ENCODE measurements at regions not wholly inside any gene's neighbourhood (a gene's known extent, or its start where the extent isn't known, plus 50 kb on each side); places are given as distances from the start of the nearest gene placed in this dataset.
"Not testable (repeated sequence)": the region's sequence is repeated elsewhere in the genome, so short reads cannot be mapped to it uniquely, and the experiment has no call there.

DNA sequence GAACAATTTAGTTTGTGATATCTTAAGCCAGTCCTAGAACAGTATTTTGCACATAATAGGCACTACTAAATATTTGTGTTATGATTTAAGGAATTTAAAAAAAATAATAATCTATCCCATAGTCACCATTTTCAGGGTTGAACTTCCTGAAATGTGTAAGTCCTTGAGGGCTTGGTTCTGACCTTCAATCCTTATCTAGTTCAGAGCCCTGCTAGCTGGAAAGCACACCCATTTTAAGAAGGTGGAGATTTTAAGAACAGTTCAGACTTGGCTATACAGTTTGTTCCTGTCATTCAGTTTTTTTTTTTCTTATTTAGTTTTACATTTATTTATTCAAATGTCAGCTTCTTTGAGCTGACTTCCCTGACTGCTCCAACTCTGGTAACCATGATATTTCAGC is 183.4 kb upstream of the MAGI2 start:
- no peak for DNase-seq (ENCODE audit: low read depth in 2 of 2)

DNA sequence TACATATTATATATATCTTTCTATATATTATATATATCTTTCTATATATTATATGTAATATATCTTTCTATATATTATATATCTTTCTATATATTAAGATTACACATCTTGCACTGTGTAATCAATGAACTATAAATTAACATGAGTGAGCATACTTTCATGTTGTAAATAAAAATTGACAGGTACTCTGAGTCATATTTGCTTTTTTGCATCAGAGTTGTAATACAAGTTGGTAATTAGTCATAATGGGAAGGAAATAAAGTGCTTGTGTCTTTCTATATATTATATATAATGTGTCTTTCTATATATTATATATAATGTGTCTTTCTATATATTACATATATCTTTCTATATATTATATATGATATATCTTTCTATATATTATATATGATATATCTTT is 172.5 kb upstream of the MAGI2 start:
- not testable (repeated sequence) for DNase-seq (ENCODE audit: low read depth in 2 of 2)

- DNase-seq (ENCODE audit: low read depth in 2 of 2): no peak
These were observed 170.9 kb upstream of the MAGI2 start for GRCh38 chr7:79624336-79624735.

GRCh38 chr7:79622781-79623180 is 169.3 kb upstream of the MAGI2 start:
- no peak for DNase-seq (ENCODE audit: low read depth in 2 of 2)

- no peak for DNase-seq (ENCODE audit: low read depth in 2 of 2)
These were observed 166.8 kb upstream of the MAGI2 start for GRCh38 chr7:79620291-79620690.

- no peak for DNase-seq (ENCODE audit: low read depth in 2 of 2)
These were observed 165.7 kb upstream of the MAGI2 start for GRCh38 chr7:79619216-79619615.

- DNase-seq (ENCODE audit: low read depth in 2 of 2): no peak
These were observed 162.6 kb upstream of the MAGI2 start for GRCh38 chr7:79615871-79616640.

DNA sequence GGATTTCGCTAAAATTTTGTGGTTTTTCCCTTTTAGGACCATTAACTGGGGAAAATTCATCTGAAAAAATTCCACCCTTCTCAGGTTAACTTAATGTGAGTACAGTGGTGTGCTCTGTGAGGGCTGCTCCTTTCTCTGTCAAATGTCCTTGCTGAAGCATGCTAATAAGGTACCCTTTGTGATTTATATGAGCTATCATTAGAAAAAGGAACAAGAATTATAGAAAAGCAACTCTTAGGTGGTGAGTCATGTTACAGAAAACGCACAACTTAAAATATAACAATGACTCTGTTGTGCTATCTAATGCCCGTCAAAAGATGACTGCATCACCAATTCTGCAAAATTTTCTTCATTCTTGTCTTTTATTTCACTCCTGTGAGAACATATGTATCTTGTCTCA is 162.0 kb upstream of the MAGI2 start:
- DNase-seq (ENCODE audit: low read depth in 2 of 2): no peak

GRCh38 chr7:79612903-79613302 is 159.4 kb upstream of the MAGI2 start:
- DNase-seq (ENCODE audit: low read depth in 2 of 2): no peak

DNA sequence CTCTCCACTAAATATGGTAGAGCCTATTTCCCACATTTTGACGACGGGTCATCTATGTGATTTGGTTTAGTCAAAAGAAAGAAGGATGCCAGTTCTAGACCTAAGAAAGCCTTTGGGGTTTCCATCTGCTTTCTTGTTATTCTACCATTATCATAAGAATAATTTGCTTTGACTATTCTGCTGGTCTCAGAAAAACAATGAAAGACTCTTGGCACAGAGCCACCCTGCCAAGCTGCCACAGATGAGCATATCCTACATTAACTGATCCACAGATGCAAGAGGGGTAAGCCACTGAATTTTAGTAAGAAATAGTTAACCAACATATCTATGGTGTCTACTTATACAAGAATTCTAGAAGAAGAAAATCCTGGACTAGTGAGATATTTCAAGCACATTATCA is 158.6 kb upstream of the MAGI2 start:
- no peak for DNase-seq (ENCODE audit: low read depth in 2 of 2)

GRCh38 chr7:79610748-79611304 is 157.4 kb upstream of the MAGI2 start:
- no peak for DNase-seq (ENCODE audit: low read depth in 2 of 2)

GRCh38 chr7:79610313-79610712 is 156.8 kb upstream of the MAGI2 start:
- no peak for DNase-seq (ENCODE audit: low read depth in 2 of 2)

DNA sequence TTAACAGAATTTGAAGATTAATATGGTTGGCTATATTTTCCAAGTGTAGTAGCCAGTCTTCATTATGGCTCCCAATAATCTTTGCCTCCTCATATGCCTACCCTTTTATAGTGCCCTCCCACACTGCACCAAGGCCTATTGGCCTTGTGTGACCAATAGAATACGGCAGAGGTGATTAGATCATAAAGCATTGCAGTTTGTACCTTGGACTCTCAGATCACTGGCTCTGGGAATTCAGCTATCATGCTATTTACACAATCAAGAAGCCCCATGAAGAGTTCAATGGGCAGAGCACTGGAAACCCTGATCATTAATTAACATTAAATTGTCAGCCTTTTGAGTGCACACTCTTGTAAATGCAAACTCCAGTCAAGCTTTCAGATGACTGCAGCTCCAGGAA is 154.5 kb upstream of the MAGI2 start:
- DNase-seq (ENCODE audit: low read depth in 2 of 2): no peak

DNA sequence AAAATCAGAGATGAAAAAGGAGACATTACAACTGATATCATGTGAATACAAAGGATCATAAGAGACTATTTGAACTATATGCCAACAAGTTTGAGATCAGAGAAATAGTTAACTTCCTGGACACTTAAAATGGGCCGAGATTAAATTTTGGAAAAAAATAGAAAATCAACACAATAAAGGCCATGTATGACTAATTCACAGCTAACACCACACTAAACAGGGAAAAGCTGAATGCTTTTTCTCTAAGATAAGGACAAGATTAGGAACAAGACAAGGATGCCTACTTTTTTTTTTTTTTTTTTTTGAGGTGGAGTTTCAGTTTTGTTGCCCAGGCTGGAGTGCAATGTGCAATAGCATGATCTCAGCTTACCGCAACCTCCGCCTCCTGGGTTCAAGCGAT is 151.4 kb upstream of the MAGI2 start:
- no peak for DNase-seq (ENCODE audit: low read depth in 2 of 2)

- DNase-seq (ENCODE audit: low read depth in 2 of 2): no peak
These were observed 144.9 kb upstream of the MAGI2 start for GRCh38 chr7:79598351-79598750.

DNA sequence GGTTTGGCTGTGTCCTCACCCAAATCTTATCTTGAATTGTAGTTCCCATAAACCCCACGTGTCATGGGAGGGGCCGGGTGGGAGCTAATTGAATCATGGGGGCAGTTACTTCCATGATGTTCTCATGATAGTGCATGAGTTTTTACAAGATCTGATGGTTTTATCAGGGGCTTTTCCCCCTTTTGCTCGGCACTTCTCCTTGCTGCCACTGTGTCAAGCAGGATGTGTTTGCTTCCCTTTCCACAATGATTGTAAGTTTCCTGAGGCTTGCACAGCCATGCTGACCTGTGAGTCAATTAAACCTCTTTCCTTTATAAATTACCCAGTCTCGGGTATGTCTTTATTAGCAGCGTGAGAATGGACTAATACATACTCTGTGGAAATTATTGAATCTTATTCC is 141.2 kb upstream of the MAGI2 start:
- not testable (repeated sequence) for DNase-seq (ENCODE audit: low read depth in 2 of 2)

GRCh38 chr7:79593866-79594301 is 140.4 kb upstream of the MAGI2 start:
- no peak for DNase-seq (ENCODE audit: low read depth in 2 of 2)

GRCh38 chr7:79590916-79591623 is 137.6 kb upstream of the MAGI2 start:
- DNase-seq (ENCODE audit: low read depth in 2 of 2): no peak

GRCh38 chr7:79590391-79590790 is 136.9 kb upstream of the MAGI2 start:
- no peak for DNase-seq (ENCODE audit: low read depth in 2 of 2)

GRCh38 chr7:79570903-79571302 is 117.4 kb upstream of the MAGI2 start:
- no peak for DNase-seq (ENCODE audit: low read depth in 2 of 2)

GRCh38 chr7:79563821-79564522 is 110.5 kb upstream of the MAGI2 start:
- DNase-seq (ENCODE audit: low read depth in 2 of 2): no peak

DNA sequence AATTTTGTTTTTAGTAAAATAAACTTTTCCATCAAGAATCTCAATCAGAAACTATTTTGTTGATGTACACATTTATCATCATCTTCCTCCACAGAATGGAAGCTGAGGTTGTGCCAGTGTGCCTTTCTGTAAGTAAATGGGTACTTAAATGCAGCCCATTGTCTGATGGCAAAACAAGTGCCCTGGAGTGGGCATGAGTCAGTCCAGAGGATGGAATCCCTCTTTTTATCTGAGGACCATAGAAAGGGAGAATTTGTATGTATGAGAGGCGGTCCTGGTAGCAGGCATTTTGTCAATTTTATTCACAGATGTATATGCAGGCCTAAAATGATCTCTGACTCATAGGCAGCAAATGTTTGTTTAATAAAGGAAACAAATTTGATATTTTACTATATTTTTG is 102.1 kb upstream of the MAGI2 start:
- no peak for DNase-seq (ENCODE audit: low read depth in 2 of 2)

Data from stimulated activated CD8-positive, alpha-beta memory T cell treated with anti-CD3 and anti-CD28 coated beads, Interleukin-15, amount 100 ng/mL, for 4 hours (primary cell).